IPS-18c (cell line): ENCODE measurements at regions not wholly inside any gene's neighbourhood (a gene's known extent, or its start where the extent isn't known, plus 50 kb on each side); places are given as distances from the start of the nearest gene placed in this dataset.
A peak's percentile ranks its signal among the peaks of the same experiment; 100 is the strongest.
"Not testable (repeated sequence)": the region's sequence is repeated elsewhere in the genome, so short reads cannot be mapped to it uniquely, and the experiment has no call there.

ENCODE experiments used
- H3K4me3 ChIP-seq: 2 replicates; pipeline ENCODE4 v1.7.0; 2013; ENCODE audit warnings: low read depth, mild to moderate bottlenecking, low read length, moderate library complexity; ENCODE audit not compliant: insufficient read depth
- H3K9me3 ChIP-seq: one replicate; pipeline ENCODE4 v1.6.1; 2013; ENCODE audit warnings: mild to moderate bottlenecking, low read length, moderate library complexity; ENCODE audit not compliant: control insufficient read depth, insufficient read depth

- H3K4me3 ChIP-seq = no peak overlapping the region
- no peaks in the 10 kb centered on the region for H3K9me3 ChIP-seq
These were observed 86.8 kb downstream of the NDUFA12 start for GRCh38 chr12:94916663-94917062.

DNA sequence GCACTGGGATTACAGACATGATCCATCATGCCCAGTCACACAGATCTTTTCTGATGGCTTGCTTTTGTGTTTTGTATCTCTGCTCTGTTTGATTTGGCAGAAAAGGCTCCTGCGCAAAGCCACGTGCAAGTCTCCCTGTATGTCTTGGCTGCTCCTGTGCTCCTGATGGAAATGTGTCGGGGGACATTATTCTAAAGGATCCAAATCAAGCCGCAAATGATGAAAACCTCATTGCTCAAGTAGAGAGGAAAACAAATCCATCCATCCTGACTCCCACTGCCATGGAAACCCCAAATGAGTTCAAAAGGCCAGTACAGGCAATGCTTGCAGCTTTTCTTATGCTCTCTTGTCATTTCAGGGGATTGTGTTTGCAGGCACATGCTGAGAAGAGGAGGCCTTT is 93.8 kb downstream of the NDUFA12 start:
- Histone ChIP-seq H3K4me3 (no peak overlapping the region), H3K9me3 (peaks cover 3% of the 10 kb centered on the region)

- H3K4me3 ChIP-seq, H3K9me3 ChIP-seq: not testable (repeated sequence)
These were observed 97.7 kb downstream of the NDUFA12 start for GRCh38 chr12:94905749-94906148.

- Histone ChIP-seq H3K9me3 (peaks cover 1% of the 10 kb centered on the region), H3K4me3 (no peak overlapping the region)
These were observed 103.0 kb downstream of the NDUFA12 start for GRCh38 chr12:94900496-94900895.

- H3K9me3 ChIP-seq = no peaks in the 10 kb centered on the region
- no peak overlapping the region for H3K4me3 ChIP-seq
These were observed 105.1 kb downstream of the NDUFA12 start for GRCh38 chr12:94898388-94898787.

GRCh38 chr12:94892544-94893267 is 110.8 kb downstream of the NDUFA12 start:
- Histone ChIP-seq H3K4me3 (no peak overlapping the region), H3K9me3 (no peaks in the 10 kb centered on the region)

DNA sequence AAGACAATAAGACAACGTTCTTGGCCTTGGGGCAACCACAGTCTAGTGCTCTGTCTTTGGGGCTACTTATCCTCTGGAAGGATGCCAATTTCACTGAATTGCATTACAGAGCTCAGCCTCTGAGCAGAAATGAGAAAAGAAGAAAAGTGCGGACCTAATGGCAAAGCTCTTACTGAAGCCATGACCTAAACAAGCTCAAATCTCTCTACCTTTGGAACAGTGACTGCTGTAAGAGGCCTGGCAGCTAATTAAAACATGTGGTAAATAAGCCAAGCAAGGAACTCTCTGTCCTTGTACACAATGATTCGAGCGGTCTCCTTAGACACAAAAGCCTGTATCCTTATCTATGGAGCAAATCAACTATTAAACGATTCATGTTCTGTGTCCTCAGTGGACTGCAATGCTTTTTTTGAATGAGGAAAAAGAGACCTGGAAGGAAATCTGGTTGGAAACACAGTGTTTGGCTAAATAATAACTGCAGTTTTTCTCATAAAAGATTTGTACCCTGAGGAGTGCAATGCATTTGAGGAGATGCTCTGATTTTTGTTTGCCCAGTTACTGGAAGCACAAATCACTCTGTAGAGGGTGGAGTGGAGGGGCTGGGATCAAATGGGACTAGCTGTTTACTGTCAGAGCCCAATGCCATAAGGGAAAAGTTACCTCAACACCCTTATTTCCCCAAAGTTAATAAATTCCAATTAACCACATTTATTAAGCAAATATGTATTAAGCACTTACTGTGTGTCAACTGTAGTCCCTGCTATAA is 113.9 kb downstream of the NDUFA12 start:
- Histone ChIP-seq H3K4me3 (no peak overlapping the region), H3K9me3 (no peaks in the 10 kb centered on the region)

DNA sequence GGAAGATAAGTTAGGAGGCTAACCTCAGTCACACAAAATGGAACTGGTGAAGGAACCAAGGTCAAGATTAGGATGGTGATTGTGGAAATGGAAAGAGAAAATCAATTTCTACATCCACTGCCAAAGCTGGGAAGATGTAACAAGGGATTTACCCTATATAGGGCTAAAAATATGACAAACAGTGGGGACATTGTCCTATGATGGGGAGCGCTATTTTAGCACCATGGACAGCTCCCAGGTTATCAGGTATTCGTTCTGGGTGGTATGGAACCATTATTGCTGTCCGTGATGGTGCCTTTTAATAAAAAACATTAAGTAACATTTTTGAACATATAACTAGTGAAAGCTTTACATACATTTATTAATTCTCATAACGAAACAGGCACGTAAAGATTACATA is 124.0 kb downstream of the NDUFA12 start:
- H3K4me3 ChIP-seq = no peak overlapping the region
- H3K9me3 ChIP-seq = no peaks in the 10 kb centered on the region

DNA sequence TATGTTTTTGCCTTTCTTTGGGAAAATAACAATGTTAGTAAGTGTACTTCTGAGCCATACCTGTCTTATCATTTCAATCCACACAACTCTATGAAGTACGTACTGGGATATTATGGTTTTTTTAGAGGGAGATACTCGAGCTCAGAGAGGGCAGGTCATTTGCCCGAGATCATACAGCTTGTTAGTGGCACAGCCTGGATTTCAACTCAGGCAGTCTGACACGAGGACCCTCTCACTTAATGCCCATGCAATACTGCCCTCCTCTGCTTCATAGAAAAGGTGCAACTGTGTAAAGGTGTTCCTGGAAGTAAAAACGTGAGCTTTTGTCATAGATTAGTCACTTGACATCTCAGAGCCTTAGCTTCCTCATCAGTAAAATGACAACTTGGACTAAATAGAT is 128.0 kb downstream of the NDUFA12 start:
- no peaks in the 10 kb centered on the region for H3K9me3 ChIP-seq

DNA sequence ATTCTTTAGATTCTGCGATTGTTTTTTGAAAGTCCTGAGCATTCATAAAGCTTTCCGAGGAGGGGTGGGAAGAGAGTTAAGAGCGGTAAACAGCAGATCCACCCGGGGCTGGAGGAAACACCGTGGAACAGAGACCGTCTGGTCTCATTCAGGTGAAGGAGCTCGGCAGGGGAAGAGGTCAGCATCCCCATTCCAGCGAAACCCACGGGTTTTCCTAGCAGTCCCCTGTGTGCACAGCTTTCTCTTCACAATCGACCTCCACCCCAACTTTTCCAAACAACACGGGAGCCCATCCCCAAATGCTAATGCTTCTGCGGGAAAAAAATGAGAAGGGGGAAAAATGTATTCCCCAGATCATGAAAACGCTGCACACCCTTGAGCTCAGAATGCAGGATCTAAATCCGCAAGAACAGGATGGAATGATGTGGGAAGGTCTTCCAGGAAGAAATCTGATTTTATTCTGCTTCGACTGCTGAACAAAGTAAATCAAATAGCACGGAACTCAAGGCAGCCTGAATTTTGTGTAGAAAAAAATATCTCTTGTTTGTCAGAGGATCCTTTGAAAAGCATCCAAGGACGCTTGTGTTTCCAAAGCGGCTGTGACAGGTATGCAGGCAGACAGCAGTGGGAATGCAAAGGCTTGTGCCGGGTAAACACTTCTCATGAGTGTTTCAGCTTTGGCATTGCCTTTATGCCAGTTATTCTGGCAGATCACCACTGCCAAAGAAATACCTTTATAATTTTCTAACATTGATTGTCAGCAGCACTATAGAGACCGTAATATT is 128.8 kb downstream of the NDUFA12 start:
- Histone ChIP-seq H3K9me3 (no peaks in the 10 kb centered on the region), H3K4me3 (peak overlapping the region; percentile 65; the same call in 1 of the 2 replicates)

More for the DNA sequence above, 128.0 kb downstream of the NDUFA12 start:
- no peak overlapping the region for H3K4me3 ChIP-seq

GRCh38 chr12:94873734-94874517 is 129.6 kb downstream of the NDUFA12 start:
- H3K4me3 ChIP-seq = peak overlapping the region; percentile 65

GRCh38 chr12:94872971-94873733 is 130.3 kb downstream of the NDUFA12 start:
- peak overlapping the region; percentile 65 for H3K4me3 ChIP-seq
- H3K9me3 ChIP-seq = no peaks in the 10 kb centered on the region

More at GRCh38 chr12:94873734-94874517, 129.6 kb downstream of the NDUFA12 start:
- H3K9me3 ChIP-seq = no peaks in the 10 kb centered on the region

GRCh38 chr12:94872671-94872970 is 130.9 kb downstream of the NDUFA12 start:
- Histone ChIP-seq H3K4me3 (peak overlapping the region; percentile 65), H3K9me3 (no peaks in the 10 kb centered on the region)

GRCh38 chr12:94872007-94872653 is 131.4 kb downstream of the NDUFA12 start:
- Histone ChIP-seq H3K4me3 (peak overlapping the region; percentile 65; the same call in 1 of the 2 replicates), H3K9me3 (no peaks in the 10 kb centered on the region)

GRCh38 chr12:94870511-94870910 is 133.0 kb downstream of the NDUFA12 start:
- Histone ChIP-seq H3K9me3 (no peaks in the 10 kb centered on the region), H3K4me3 (no peak overlapping the region)

- Histone ChIP-seq H3K9me3 (no peaks in the 10 kb centered on the region), H3K4me3 (no peak overlapping the region)
These were observed 135.3 kb downstream of the NDUFA12 start for GRCh38 chr12:94868161-94868560.
